ENCODE measurements at regions not wholly inside any gene's neighbourhood (a gene's known extent, or its start where the extent isn't known, plus 50 kb on each side); places are given as distances from the start of the nearest gene placed in this dataset.

- 29 to 38% methylated on average over 1 of the region's 1 CpG for WGBS, 2 donors
- H3K27me3 ChIP-seq = peaks cover 0 to 6% of the 10 kb centered on the region in 2 donors
- no peaks in the 10 kb centered on the region for H3K4me1 ChIP-seq
- no peak overlapping the region for H3K27ac ChIP-seq
- DNase-seq (ENCODE audit: low spot score in 2 of 2) = no peak
- H3K4me3 ChIP-seq = no peak overlapping the region
- TF ChIP-seq POLR2A (IDR thresholded peaks at IDR 0.05) = no peak
- no peak for TF ChIP-seq EP300 (IDR thresholded peaks at IDR 0.05)
- TF ChIP-seq CTCF (IDR thresholded peaks at IDR 0.05) = no peak
- no peaks in the 10 kb centered on the region for H3K36me3 ChIP-seq
- H3K9me3 ChIP-seq = no peaks in the 10 kb centered on the region
These were observed 138.9 kb upstream of the CDK13 start for GRCh38 chr7:39811161-39811614.

GRCh38 chr7:39816462-39817060, 133.5 kb upstream of the CDK13 start:
- no peak overlapping the region for H3K27ac ChIP-seq
- no peaks in the 10 kb centered on the region for H3K4me1 ChIP-seq
- H3K4me3 ChIP-seq = no peak overlapping the region
- DNase-seq (ENCODE audit: low spot score in 2 of 2) = no peak
- WGBS, 2 donors = 36 to 41% methylated on average over 7 of the region's 7 CpGs
- H3K36me3 ChIP-seq = no peaks in the 10 kb centered on the region
- H3K27me3 ChIP-seq = peaks cover 0 to 6% of the 10 kb centered on the region in 2 donors
- no peaks in the 10 kb centered on the region for H3K9me3 ChIP-seq
- TF ChIP-seq CTCF (IDR thresholded peaks at IDR 0.05) (no peak), POLR2A (IDR thresholded peaks at IDR 0.05) (no peak), EP300 (IDR thresholded peaks at IDR 0.05) (no peak)

GRCh38 chr7:39819514-39819913, 130.5 kb upstream of the CDK13 start:
- DNase-seq (ENCODE audit: low spot score in 2 of 2) = no peak
- no peaks in the 10 kb centered on the region for H3K36me3 ChIP-seq
- no peak overlapping the region for H3K4me3 ChIP-seq
- no peak overlapping the region for H3K27ac ChIP-seq
- TF ChIP-seq POLR2A (IDR thresholded peaks at IDR 0.05) = no peak
- no peak for TF ChIP-seq EP300 (IDR thresholded peaks at IDR 0.05)
- TF ChIP-seq CTCF (IDR thresholded peaks at IDR 0.05) = no peak
- no peaks in the 10 kb centered on the region for H3K4me1 ChIP-seq
- H3K9me3 ChIP-seq = no peaks in the 10 kb centered on the region
- H3K27me3 ChIP-seq = peaks cover 0 to 6% of the 10 kb centered on the region in 2 donors

GRCh38 chr7:39824456-39825200, 125.4 kb upstream of the CDK13 start:
- Histone ChIP-seq H3K36me3 (no peaks in the 10 kb centered on the region), H3K4me1 (no peaks in the 10 kb centered on the region), H3K27ac (no peak overlapping the region), H3K9me3 (no peaks in the 10 kb centered on the region), H3K27me3 (no peaks in the 10 kb centered on the region), H3K4me3 (no peak overlapping the region)
- TF ChIP-seq CTCF (IDR thresholded peaks at IDR 0.05) (no peak), EP300 (IDR thresholded peaks at IDR 0.05) (no peak), POLR2A (IDR thresholded peaks at IDR 0.05) (no peak)
- DNase-seq (ENCODE audit: low spot score in 2 of 2) = no peak
- 61 to 68% methylated on average over 2 of the region's 2 CpGs for WGBS, 2 donors

GRCh38 chr7:39825401-39825980, 124.6 kb upstream of the CDK13 start:
- 66 to 67% methylated on average over 6 of the region's 6 CpGs for WGBS, 2 donors
- H3K4me3 ChIP-seq = no peak overlapping the region
- H3K9me3 ChIP-seq = no peaks in the 10 kb centered on the region
- H3K27me3 ChIP-seq = no peaks in the 10 kb centered on the region
- no peak for DNase-seq (ENCODE audit: low spot score in 2 of 2)
- no peak overlapping the region for H3K27ac ChIP-seq
- TF ChIP-seq EP300 (IDR thresholded peaks at IDR 0.05) (no peak), POLR2A (IDR thresholded peaks at IDR 0.05) (no peak), CTCF (IDR thresholded peaks at IDR 0.05) (no peak)
- H3K4me1 ChIP-seq = no peaks in the 10 kb centered on the region
- H3K36me3 ChIP-seq = no peaks in the 10 kb centered on the region

Data from tibial nerve (tissue), 4 donors.